ENCODE measurements at regions not wholly inside any gene's neighbourhood (a gene's known extent, or its start where the extent isn't known, plus 50 kb on each side); places are given as distances from the start of the nearest gene placed in this dataset.

DNA sequence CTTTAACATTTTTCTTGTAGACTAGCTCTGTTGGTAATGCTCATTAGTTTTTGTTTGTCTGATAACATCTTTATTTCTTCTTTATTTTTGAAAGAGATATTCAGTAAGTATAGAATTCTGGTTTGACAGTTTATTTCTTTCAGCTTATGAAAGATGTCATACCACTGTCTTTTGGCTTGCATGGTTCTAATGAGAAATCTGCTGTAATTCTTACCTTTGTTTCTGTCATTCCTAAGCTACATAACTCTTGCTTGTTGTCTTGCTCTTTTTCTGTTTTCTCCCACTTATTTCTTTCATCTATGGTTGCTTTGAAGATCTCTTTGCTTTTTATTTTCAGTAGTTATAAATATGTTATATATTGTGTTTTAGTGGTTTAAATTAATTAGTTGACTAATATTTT, 87.2 kb upstream of the PEX5L start:
- TF ChIP-seq NFYB (CRISPR knock-in tag; conservative IDR thresholded peaks at IDR 0.05; ENCODE audit: low read depth) (no peak), ZNF671 (CRISPR knock-in tag; IDR thresholded peaks at IDR 0.05) (no peak), ZNF416 (CRISPR knock-in tag; IDR thresholded peaks at IDR 0.05) (no peak)
- TF ChIP-seq, protein P1, sequence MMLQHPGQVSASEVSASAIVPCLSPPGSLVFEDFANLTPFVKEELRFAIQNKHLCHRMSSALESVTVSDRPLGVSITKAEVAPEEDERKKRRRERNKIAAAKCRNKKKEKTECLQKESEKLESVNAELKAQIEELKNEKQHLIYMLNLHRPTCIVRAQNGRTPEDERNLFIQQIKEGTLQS (CRISPR knock-in tag; conservative IDR thresholded peaks at IDR 0.05): no peak
- TF ChIP-seq, protein P2, sequence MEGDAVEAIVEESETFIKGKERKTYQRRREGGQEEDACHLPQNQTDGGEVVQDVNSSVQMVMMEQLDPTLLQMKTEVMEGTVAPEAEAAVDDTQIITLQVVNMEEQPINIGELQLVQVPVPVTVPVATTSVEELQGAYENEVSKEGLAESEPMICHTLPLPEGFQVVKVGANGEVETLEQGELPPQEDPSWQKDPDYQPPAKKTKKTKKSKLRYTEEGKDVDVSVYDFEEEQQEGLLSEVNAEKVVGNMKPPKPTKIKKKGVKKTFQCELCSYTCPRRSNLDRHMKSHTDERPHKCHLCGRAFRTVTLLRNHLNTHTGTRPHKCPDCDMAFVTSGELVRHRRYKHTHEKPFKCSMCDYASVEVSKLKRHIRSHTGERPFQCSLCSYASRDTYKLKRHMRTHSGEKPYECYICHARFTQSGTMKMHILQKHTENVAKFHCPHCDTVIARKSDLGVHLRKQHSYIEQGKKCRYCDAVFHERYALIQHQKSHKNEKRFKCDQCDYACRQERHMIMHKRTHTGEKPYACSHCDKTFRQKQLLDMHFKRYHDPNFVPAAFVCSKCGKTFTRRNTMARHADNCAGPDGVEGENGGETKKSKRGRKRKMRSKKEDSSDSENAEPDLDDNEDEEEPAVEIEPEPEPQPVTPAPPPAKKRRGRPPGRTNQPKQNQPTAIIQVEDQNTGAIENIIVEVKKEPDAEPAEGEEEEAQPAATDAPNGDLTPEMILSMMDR (IDR thresholded peaks at IDR 0.05): no peak
- TF ChIP-seq, protein P3, sequence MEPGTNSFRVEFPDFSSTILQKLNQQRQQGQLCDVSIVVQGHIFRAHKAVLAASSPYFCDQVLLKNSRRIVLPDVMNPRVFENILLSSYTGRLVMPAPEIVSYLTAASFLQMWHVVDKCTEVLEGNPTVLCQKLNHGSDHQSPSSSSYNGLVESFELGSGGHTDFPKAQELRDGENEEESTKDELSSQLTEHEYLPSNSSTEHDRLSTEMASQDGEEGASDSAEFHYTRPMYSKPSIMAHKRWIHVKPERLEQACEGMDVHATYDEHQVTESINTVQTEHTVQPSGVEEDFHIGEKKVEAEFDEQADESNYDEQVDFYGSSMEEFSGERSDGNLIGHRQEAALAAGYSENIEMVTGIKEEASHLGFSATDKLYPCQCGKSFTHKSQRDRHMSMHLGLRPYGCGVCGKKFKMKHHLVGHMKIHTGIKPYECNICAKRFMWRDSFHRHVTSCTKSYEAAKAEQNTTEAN (CRISPR knock-in tag; IDR thresholded peaks at IDR 0.05): no peak
- TF ChIP-seq, protein P4, sequence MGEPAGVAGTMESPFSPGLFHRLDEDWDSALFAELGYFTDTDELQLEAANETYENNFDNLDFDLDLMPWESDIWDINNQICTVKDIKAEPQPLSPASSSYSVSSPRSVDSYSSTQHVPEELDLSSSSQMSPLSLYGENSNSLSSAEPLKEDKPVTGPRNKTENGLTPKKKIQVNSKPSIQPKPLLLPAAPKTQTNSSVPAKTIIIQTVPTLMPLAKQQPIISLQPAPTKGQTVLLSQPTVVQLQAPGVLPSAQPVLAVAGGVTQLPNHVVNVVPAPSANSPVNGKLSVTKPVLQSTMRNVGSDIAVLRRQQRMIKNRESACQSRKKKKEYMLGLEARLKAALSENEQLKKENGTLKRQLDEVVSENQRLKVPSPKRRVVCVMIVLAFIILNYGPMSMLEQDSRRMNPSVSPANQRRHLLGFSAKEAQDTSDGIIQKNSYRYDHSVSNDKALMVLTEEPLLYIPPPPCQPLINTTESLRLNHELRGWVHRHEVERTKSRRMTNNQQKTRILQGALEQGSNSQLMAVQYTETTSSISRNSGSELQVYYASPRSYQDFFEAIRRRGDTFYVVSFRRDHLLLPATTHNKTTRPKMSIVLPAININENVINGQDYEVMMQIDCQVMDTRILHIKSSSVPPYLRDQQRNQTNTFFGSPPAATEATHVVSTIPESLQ (CRISPR knock-in tag; IDR thresholded peaks at IDR 0.05): no peak

Data from WTC11 (cell line).